ENCODE measurements at regions not wholly inside any gene's neighbourhood (a gene's known extent, or its start where the extent isn't known, plus 50 kb on each side); places are given as distances from the start of the nearest gene placed in this dataset.

DNA sequence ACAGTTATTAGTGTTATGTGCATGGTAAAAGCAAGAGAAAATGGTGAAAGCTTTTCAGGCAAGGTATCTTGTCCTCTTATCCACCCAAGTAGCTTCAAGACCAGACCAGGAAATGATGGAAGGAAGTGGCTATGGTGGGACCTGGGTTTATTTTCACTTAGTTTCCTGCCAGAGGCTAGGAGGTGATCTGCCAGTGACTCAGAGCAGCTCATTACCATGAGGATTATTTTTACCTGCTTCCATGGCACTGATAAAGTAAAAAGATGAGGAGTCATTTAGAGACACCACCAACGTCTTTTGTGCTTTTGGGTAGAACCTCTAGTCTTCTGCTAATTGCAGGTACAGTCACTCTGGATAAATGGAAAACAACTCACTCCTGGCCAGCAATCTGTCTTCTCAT, 339.9 kb upstream of the KIRREL3 start:
- no peaks in the 10 kb centered on the region for H3K79me2 ChIP-seq (ENCODE audit: control insufficient read depth, insufficient read depth, low read length)
- no peak overlapping the region for H3K4me3 ChIP-seq (replicated peaks in 1 of 3; ENCODE audit: insufficient read depth in 1 of 3, low read depth in 1 of 3, low read length in 3 of 3)
- H3K27ac ChIP-seq (ENCODE audit: insufficient read depth, low read depth, low read length), result no peak overlapping the region
- H3K27me3 ChIP-seq (ENCODE audit: control insufficient read depth in 2 of 2, insufficient read depth in 2 of 2, low read length in 2 of 2), result no peaks in the 10 kb centered on the region
- peaks cover 3% of the 10 kb centered on the region for H3K9me3 ChIP-seq (replicated peaks; ENCODE audit: control insufficient read depth, insufficient read depth, low read length)
- no peaks in the 10 kb centered on the region for H4K20me1 ChIP-seq (replicated peaks; ENCODE audit: control insufficient read depth, extremely low read depth, insufficient read depth, low read length)
- no peak overlapping the region for H3K9ac ChIP-seq (replicated peaks; ENCODE audit: extremely low read depth, insufficient read depth, low read length)
- no peaks in the 10 kb centered on the region for H3K36me3 ChIP-seq (ENCODE audit: control insufficient read depth in 2 of 2, extremely low read depth in 1 of 2, insufficient read depth in 2 of 2, low read length in 2 of 2)
- no peaks in the 10 kb centered on the region for H3K4me1 ChIP-seq (ENCODE audit: control insufficient read depth, extremely low read depth, insufficient read depth, low read length)
- no peaks in the 10 kb centered on the region for H3K9me1 ChIP-seq (replicated peaks; ENCODE audit: control insufficient read depth, extremely low read depth, insufficient read depth, low read length)
- FAIRE-seq (no peak), DNase-seq (ENCODE audit: low read depth, low spot score) (no peak)
- BruUV-seq (replicated peaks), result no TSS peak
- TF ChIP-seq FOS (IDR thresholded peaks at IDR 0.05; ENCODE audit: borderline replicate concordance, insufficient read depth, low read length) (no peak), MYC (IDR thresholded peaks at IDR 0.05; ENCODE audit: low read depth, low read length) (no peak), GATA2 (IDR thresholded peaks at IDR 0.05; ENCODE audit: insufficient read depth, insufficient read length, low read depth, low read length) (no peak)
- TF ChIP-seq, protein P1, sequence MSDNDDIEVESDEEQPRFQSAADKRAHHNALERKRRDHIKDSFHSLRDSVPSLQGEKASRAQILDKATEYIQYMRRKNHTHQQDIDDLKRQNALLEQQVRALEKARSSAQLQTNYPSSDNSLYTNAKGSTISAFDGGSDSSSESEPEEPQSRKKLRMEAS (IDR thresholded peaks at IDR 0.05; ENCODE audit: insufficient read depth, insufficient read length), result no peak
- ChIA-PET CTCF (no interaction called here), POLR2A (no interaction called here)
- H3K4me2 ChIP-seq (ENCODE audit: insufficient read depth, low read length), result no peak overlapping the region
- intact Hi-C loops (cut with micrococcal nuclease), result no loop called here
- H2AFZ ChIP-seq (ENCODE audit: low read depth, low read length), result no peak overlapping the region
- dilution Hi-C loops (cut with MboI; ENCODE audit: extremely low pct_ligation_motif_present, low sequenced_read_pairs), result no loop called here

DNA sequence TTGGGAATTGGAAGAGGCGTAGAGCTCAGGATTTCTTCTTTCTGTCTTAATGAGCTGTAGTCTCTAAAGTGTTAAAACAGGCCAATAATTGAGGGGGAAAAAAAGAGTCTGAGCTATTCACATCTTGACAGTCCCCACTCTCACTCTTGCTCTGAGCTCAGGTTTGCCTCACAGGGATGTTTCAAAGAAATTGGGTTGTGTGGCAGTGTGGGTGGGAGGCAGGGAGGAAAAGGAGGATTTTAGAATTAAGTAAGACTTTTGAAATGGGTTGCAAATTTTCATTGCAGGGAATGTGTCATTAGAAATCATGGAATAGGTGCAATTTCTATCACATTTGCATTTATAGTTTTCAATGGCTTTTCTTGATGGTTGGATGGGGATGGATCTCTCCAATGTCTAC, 338.8 kb upstream of the KIRREL3 start:
- Histone ChIP-seq H3K36me3 (ENCODE audit: control insufficient read depth in 2 of 2, extremely low read depth in 1 of 2, insufficient read depth in 2 of 2, low read length in 2 of 2) (no peaks in the 10 kb centered on the region), H4K20me1 (replicated peaks; ENCODE audit: control insufficient read depth, extremely low read depth, insufficient read depth, low read length) (no peaks in the 10 kb centered on the region), H3K27me3 (ENCODE audit: control insufficient read depth in 2 of 2, insufficient read depth in 2 of 2, low read length in 2 of 2) (no peaks in the 10 kb centered on the region), H3K4me3 (replicated peaks in 1 of 3; ENCODE audit: insufficient read depth in 1 of 3, low read depth in 1 of 3, low read length in 3 of 3) (no peak overlapping the region), H3K9ac (replicated peaks; ENCODE audit: extremely low read depth, insufficient read depth, low read length) (no peak overlapping the region), H3K79me2 (ENCODE audit: control insufficient read depth, insufficient read depth, low read length) (no peaks in the 10 kb centered on the region), H3K4me1 (ENCODE audit: control insufficient read depth, extremely low read depth, insufficient read depth, low read length) (no peaks in the 10 kb centered on the region), H3K4me2 (ENCODE audit: insufficient read depth, low read length) (no peak overlapping the region), H2AFZ (ENCODE audit: low read depth, low read length) (no peak overlapping the region), H3K27ac (ENCODE audit: insufficient read depth, low read depth, low read length) (no peak overlapping the region), H3K9me3 (replicated peaks; ENCODE audit: control insufficient read depth, insufficient read depth, low read length) (peaks cover 3% of the 10 kb centered on the region), H3K9me1 (replicated peaks; ENCODE audit: control insufficient read depth, extremely low read depth, insufficient read depth, low read length) (no peaks in the 10 kb centered on the region)
- ChIA-PET POLR2A (no interaction called here), CTCF (no interaction called here)
- BruUV-seq (replicated peaks), result no TSS peak
- dilution Hi-C loops (cut with MboI; ENCODE audit: extremely low pct_ligation_motif_present, low sequenced_read_pairs) (no loop called here), intact Hi-C loops (cut with micrococcal nuclease) (no loop called here)
- TF ChIP-seq, protein P1 (IDR thresholded peaks at IDR 0.05; ENCODE audit: insufficient read depth, insufficient read length), result no peak
- TF ChIP-seq POLR2AphosphoS5 (IDR thresholded peaks at IDR 0.05; ENCODE audit: insufficient read depth, low read depth, low read length) (no peak), GATA2 (IDR thresholded peaks at IDR 0.05; ENCODE audit: insufficient read depth, insufficient read length, low read depth, low read length) (no peak), JUN (IDR thresholded peaks at IDR 0.05; ENCODE audit: borderline replicate concordance, insufficient read depth, insufficient read length, low read depth) (no peak), FOS (IDR thresholded peaks at IDR 0.05; ENCODE audit: borderline replicate concordance, insufficient read depth, low read length) (no peak), POLR2A (IDR thresholded peaks at IDR 0.05; ENCODE audit: low read depth, low read length) (no peak), CTCF (IDR thresholded peaks at IDR 0.05; ENCODE audit: extremely low read depth in 1 of 2, insufficient read depth in 1 of 2, low read depth in 1 of 2, low read length in 2 of 2) (no peak), EZH2 (IDR thresholded peaks at IDR 0.05; ENCODE audit: borderline replicate concordance, low read depth, low read length, severe bottlenecking) (no peak), MYC (IDR thresholded peaks at IDR 0.05; ENCODE audit: low read depth, low read length) (no peak)
- FAIRE-seq (no peak), DNase-seq (ENCODE audit: low read depth, low spot score) (no peak)

Measured in endothelial cell of umbilical vein (primary cell).